ENCODE measurements at regions not wholly inside any gene's neighbourhood (a gene's known extent, or its start where the extent isn't known, plus 50 kb on each side); places are given as distances from the start of the nearest gene placed in this dataset.

GRCh38 chr14:58992935-58993334 is 195.5 kb upstream of the DAAM1 start:
- DNase-seq (ENCODE audit: low read depth, low spot score) (no peak), FAIRE-seq (peak; percentile 23)
- H3K27ac ChIP-seq (ENCODE audit: control insufficient read depth, insufficient read depth, low read length) = no peak overlapping the region
- no peaks in the 10 kb centered on the region for H3K79me2 ChIP-seq (ENCODE audit: control insufficient read depth, insufficient read depth, low read length)
- dilution Hi-C loops (cut with MboI; ENCODE audit: extremely low pct_ligation_motif_present, low sequenced_read_pairs) = no loop called here
- H3K9ac ChIP-seq (ENCODE audit: control insufficient read depth, extremely low read depth, insufficient read depth, low read length) = no peak overlapping the region
- no peaks in the 10 kb centered on the region for H3K9me3 ChIP-seq (ENCODE audit: control insufficient read depth, low read depth, low read length)
- no peak for TF ChIP-seq EZH2 (IDR thresholded peaks at IDR 0.05; ENCODE audit: low read length)
- TF ChIP-seq CTCF (optimal IDR thresholded peaks at IDR 0.05 in 1 of 3, IDR thresholded peaks at IDR 0.05 in 1 of 3, conservative IDR thresholded peaks at IDR 0.05 in 1 of 3; ENCODE audit: extremely low read depth in 1 of 3, insufficient read depth in 2 of 3, low read length in 3 of 3) = no peak
- no peaks in the 10 kb centered on the region for H3K27me3 ChIP-seq (ENCODE audit: control insufficient read depth, extremely low read depth, insufficient read depth, low read length)
- H3K4me2 ChIP-seq (ENCODE audit: control insufficient read depth, extremely low read depth, insufficient read depth, low read depth, low read length) = no peak overlapping the region
- H3K9me1 ChIP-seq (ENCODE audit: control insufficient read depth, extremely low read depth, insufficient read depth, low read length) = no peaks in the 10 kb centered on the region
- no peak overlapping the region for H2AFZ ChIP-seq (ENCODE audit: control insufficient read depth, low read length)
- H3K36me3 ChIP-seq (ENCODE audit: control insufficient read depth in 2 of 2, extremely low read depth in 1 of 2, insufficient read depth in 2 of 2, low read length in 2 of 2) = no peaks in the 10 kb centered on the region
- no peak overlapping the region for H3K4me3 ChIP-seq (ENCODE audit: control insufficient read depth in 2 of 3, extremely low read depth in 1 of 3, insufficient read depth in 2 of 3, low read depth in 1 of 3, low read length in 3 of 3)
- no peaks in the 10 kb centered on the region for H3K4me1 ChIP-seq (ENCODE audit: control insufficient read depth, extremely low read depth, insufficient read depth, low read length)
- no peaks in the 10 kb centered on the region for H4K20me1 ChIP-seq (ENCODE audit: control insufficient read depth, extremely low read depth, insufficient read depth, low read length)

GRCh38 chr14:58994130-58994529 is 194.3 kb upstream of the DAAM1 start:
- no peak for TF ChIP-seq EZH2 (IDR thresholded peaks at IDR 0.05; ENCODE audit: low read length)
- TF ChIP-seq CTCF (optimal IDR thresholded peaks at IDR 0.05 in 1 of 3, IDR thresholded peaks at IDR 0.05 in 1 of 3, conservative IDR thresholded peaks at IDR 0.05 in 1 of 3; ENCODE audit: extremely low read depth in 1 of 3, insufficient read depth in 2 of 3, low read length in 3 of 3) = no peak
- DNase-seq (ENCODE audit: low read depth, low spot score) = no peak
- Histone ChIP-seq H3K4me3 (ENCODE audit: control insufficient read depth in 2 of 3, extremely low read depth in 1 of 3, insufficient read depth in 2 of 3, low read depth in 1 of 3, low read length in 3 of 3) (no peak overlapping the region), H3K9ac (ENCODE audit: control insufficient read depth, extremely low read depth, insufficient read depth, low read length) (no peak overlapping the region), H3K79me2 (ENCODE audit: control insufficient read depth, insufficient read depth, low read length) (no peaks in the 10 kb centered on the region), H3K4me1 (ENCODE audit: control insufficient read depth, extremely low read depth, insufficient read depth, low read length) (no peaks in the 10 kb centered on the region), H3K36me3 (ENCODE audit: control insufficient read depth in 2 of 2, extremely low read depth in 1 of 2, insufficient read depth in 2 of 2, low read length in 2 of 2) (no peaks in the 10 kb centered on the region), H3K4me2 (ENCODE audit: control insufficient read depth, extremely low read depth, insufficient read depth, low read depth, low read length) (no peak overlapping the region), H3K9me3 (ENCODE audit: control insufficient read depth, low read depth, low read length) (no peaks in the 10 kb centered on the region), H3K27ac (ENCODE audit: control insufficient read depth, insufficient read depth, low read length) (no peak overlapping the region), H4K20me1 (ENCODE audit: control insufficient read depth, extremely low read depth, insufficient read depth, low read length) (no peaks in the 10 kb centered on the region), H2AFZ (ENCODE audit: control insufficient read depth, low read length) (no peak overlapping the region), H3K9me1 (ENCODE audit: control insufficient read depth, extremely low read depth, insufficient read depth, low read length) (no peaks in the 10 kb centered on the region), H3K27me3 (ENCODE audit: control insufficient read depth, extremely low read depth, insufficient read depth, low read length) (no peaks in the 10 kb centered on the region)
- dilution Hi-C loops (cut with MboI; ENCODE audit: extremely low pct_ligation_motif_present, low sequenced_read_pairs) = no loop called here
- FAIRE-seq = no peak

Measured in keratinocyte (primary cell).